ENCODE measurements at regions not wholly inside any gene's neighbourhood (a gene's known extent, or its start where the extent isn't known, plus 50 kb on each side); places are given as distances from the start of the nearest gene placed in this dataset.

DNA sequence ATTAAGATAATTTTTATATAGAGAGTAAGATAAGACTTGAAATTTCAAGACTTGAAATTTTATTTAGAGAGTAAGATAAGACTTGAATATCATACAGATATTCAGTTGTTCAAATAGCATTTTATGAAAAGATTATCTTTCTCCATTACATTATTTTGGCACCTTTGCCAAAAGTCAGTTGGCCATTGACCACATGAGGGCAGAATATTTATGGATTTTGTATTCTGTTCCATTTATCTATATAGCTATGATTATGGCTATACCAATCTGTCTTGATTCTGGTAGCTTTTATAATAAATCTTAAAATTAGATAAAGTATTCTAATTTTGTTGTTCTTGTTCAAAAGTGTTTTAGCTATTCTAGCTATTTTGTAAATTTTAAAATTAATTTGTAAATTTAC lies 537.9 kb upstream of the GJE1 start:
- H3K79me2 ChIP-seq (replicated peaks; ENCODE audit: insufficient read depth, low read length): no peaks in the 10 kb centered on the region
- H3K4me3 ChIP-seq (ENCODE audit: low read length): no peak overlapping the region
- no peaks in the 10 kb centered on the region for H3K9me3 ChIP-seq (ENCODE audit: low read length)
- H3K27me3 ChIP-seq (ENCODE audit: insufficient read depth, low read depth, low read length): no peaks in the 10 kb centered on the region
- H4K20me1 ChIP-seq (ENCODE audit: insufficient read depth): no peaks in the 10 kb centered on the region
- no peaks in the 10 kb centered on the region for H3K9me2 ChIP-seq (ENCODE audit: insufficient read depth, low read length)
- H3K27ac ChIP-seq (ENCODE audit: low read length): no peak overlapping the region
- H2AFZ ChIP-seq (ENCODE audit: low read depth, low read length): no peak overlapping the region
- no peak overlapping the region for H3K4me2 ChIP-seq (ENCODE audit: low read length)
- TF ChIP-seq TAF1 (IDR thresholded peaks at IDR 0.05; ENCODE audit: low read depth) (no peak), MXI1 (conservative IDR thresholded peaks at IDR 0.05; ENCODE audit: poor library complexity, severe bottlenecking) (no peak), POLR2AphosphoS5 (IDR thresholded peaks at IDR 0.05) (no peak), SMC3 (conservative IDR thresholded peaks at IDR 0.05; ENCODE audit: poor library complexity) (no peak), EP300 (conservative IDR thresholded peaks at IDR 0.05; ENCODE audit: poor library complexity, severe bottlenecking) (no peak), EZH2 (IDR thresholded peaks at IDR 0.05; ENCODE audit: borderline replicate concordance, insufficient read depth, low read length, poor library complexity, severe bottlenecking) (no peak), RAD21 (conservative IDR thresholded peaks at IDR 0.05) (no peak)
- TF ChIP-seq, protein P1, sequence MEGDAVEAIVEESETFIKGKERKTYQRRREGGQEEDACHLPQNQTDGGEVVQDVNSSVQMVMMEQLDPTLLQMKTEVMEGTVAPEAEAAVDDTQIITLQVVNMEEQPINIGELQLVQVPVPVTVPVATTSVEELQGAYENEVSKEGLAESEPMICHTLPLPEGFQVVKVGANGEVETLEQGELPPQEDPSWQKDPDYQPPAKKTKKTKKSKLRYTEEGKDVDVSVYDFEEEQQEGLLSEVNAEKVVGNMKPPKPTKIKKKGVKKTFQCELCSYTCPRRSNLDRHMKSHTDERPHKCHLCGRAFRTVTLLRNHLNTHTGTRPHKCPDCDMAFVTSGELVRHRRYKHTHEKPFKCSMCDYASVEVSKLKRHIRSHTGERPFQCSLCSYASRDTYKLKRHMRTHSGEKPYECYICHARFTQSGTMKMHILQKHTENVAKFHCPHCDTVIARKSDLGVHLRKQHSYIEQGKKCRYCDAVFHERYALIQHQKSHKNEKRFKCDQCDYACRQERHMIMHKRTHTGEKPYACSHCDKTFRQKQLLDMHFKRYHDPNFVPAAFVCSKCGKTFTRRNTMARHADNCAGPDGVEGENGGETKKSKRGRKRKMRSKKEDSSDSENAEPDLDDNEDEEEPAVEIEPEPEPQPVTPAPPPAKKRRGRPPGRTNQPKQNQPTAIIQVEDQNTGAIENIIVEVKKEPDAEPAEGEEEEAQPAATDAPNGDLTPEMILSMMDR (IDR thresholded peaks at IDR 0.05; ENCODE audit: poor library complexity, severe bottlenecking): no peak
- TF ChIP-seq, protein P2, sequence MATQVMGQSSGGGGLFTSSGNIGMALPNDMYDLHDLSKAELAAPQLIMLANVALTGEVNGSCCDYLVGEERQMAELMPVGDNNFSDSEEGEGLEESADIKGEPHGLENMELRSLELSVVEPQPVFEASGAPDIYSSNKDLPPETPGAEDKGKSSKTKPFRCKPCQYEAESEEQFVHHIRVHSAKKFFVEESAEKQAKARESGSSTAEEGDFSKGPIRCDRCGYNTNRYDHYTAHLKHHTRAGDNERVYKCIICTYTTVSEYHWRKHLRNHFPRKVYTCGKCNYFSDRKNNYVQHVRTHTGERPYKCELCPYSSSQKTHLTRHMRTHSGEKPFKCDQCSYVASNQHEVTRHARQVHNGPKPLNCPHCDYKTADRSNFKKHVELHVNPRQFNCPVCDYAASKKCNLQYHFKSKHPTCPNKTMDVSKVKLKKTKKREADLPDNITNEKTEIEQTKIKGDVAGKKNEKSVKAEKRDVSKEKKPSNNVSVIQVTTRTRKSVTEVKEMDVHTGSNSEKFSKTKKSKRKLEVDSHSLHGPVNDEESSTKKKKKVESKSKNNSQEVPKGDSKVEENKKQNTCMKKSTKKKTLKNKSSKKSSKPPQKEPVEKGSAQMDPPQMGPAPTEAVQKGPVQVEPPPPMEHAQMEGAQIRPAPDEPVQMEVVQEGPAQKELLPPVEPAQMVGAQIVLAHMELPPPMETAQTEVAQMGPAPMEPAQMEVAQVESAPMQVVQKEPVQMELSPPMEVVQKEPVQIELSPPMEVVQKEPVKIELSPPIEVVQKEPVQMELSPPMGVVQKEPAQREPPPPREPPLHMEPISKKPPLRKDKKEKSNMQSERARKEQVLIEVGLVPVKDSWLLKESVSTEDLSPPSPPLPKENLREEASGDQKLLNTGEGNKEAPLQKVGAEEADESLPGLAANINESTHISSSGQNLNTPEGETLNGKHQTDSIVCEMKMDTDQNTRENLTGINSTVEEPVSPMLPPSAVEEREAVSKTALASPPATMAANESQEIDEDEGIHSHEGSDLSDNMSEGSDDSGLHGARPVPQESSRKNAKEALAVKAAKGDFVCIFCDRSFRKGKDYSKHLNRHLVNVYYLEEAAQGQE (IDR thresholded peaks at IDR 0.05; ENCODE audit: borderline replicate concordance): no peak
- H3F3A ChIP-seq (ENCODE audit: insufficient read depth, low read length, poor library complexity, severe bottlenecking): no peaks in the 10 kb centered on the region
- H3K9ac ChIP-seq (ENCODE audit: low read length): no peak overlapping the region
- no peaks in the 10 kb centered on the region for H3K36me3 ChIP-seq (ENCODE audit: insufficient read depth, low read length)

DNA sequence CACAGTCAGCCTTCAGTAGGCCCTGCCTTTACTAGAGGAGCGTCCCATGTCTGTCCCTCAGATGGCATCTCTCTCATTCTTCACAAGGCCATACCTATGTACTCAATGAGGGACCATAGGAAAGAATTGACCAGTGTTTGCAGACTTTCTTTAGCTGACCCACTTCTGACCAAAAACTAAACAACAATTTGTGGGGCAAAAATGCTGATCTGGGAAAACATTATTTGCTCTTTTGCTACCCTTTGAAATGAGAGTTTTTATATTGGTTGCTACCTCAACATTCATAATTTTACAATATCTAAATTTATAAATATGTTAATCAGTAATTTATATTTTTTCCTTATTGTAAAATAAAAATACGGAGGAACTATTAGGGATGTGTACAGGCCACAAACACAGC lies 539.4 kb upstream of the GJE1 start:
- Histone ChIP-seq H3K4me3 (ENCODE audit: low read length) (no peak overlapping the region), H3K79me2 (replicated peaks; ENCODE audit: insufficient read depth, low read length) (no peaks in the 10 kb centered on the region), H2AFZ (ENCODE audit: low read depth, low read length) (no peak overlapping the region), H3K4me2 (ENCODE audit: low read length) (no peak overlapping the region), H3K36me3 (ENCODE audit: insufficient read depth, low read length) (no peaks in the 10 kb centered on the region), H3K9me2 (ENCODE audit: insufficient read depth, low read length) (no peaks in the 10 kb centered on the region), H3K9me3 (ENCODE audit: low read length) (no peaks in the 10 kb centered on the region), H3K27me3 (ENCODE audit: insufficient read depth, low read depth, low read length) (no peaks in the 10 kb centered on the region), H3F3A (ENCODE audit: insufficient read depth, low read length, poor library complexity, severe bottlenecking) (no peaks in the 10 kb centered on the region), H3K9ac (ENCODE audit: low read length) (no peak overlapping the region), H4K20me1 (ENCODE audit: insufficient read depth) (no peaks in the 10 kb centered on the region), H3K27ac (ENCODE audit: low read length) (no peak overlapping the region)
- no peak for TF ChIP-seq EP300 (conservative IDR thresholded peaks at IDR 0.05; ENCODE audit: poor library complexity, severe bottlenecking)

Measured in neural cell (in vitro differentiated cells).